Heart right ventricle (tissue), 16 donors: ENCODE measurements at regions not wholly inside any gene's neighbourhood (a gene's known extent, or its start where the extent isn't known, plus 50 kb on each side); places are given as distances from the start of the nearest gene placed in this dataset.

Source experiments
- ATAC-seq, 8 donors: fragments of 200-7000 bp; cut with Tn5 transposase; one replicate each; pipeline ENCODE4 v1.9.1; 2020; ENCODE audit warnings: mild to moderate bottlenecking in 8 of 8, moderate library complexity in 8 of 8, moderate number of reproducible peaks in 1 of 8
- DNase-seq, 2 donors: peaks; one replicate each; pipeline ENCODE4 v3.0.0-alpha.2; 2020
- H3K27ac ChIP-seq, 10 donors: fragments of 200-600 bp; sonication (generic) in 2 of 10; one replicate each; pipeline versions ENCODE4 v1.5.0 to v1.8.0; 2020 to 2022; ENCODE audit warnings: mild to moderate bottlenecking in 3 of 10
- H3K27me3 ChIP-seq, 7 donors: fragments of 200-600 bp; one replicate each; pipeline ENCODE4 v1.8.0; 2021 to 2022; ENCODE audit warnings: mild to moderate bottlenecking in 2 of 7
- H3K36me3 ChIP-seq, 9 donors: fragments of 200-600 bp; sonication (generic) in 1 of 9; one replicate each; pipeline versions ENCODE4 v1.5.0 to v1.8.0; 2020 to 2022; ENCODE audit warnings: mild to moderate bottlenecking in 2 of 9
- H3K4me1 ChIP-seq, 9 donors: fragments of 200-600 bp; sonication (generic) in 1 of 9; one replicate each; pipeline versions ENCODE4 v1.5.0 to v1.8.0; 2020 to 2022; ENCODE audit warnings: mild to moderate bottlenecking in 4 of 9
- H3K4me3 ChIP-seq, 10 donors: fragments of 200-600 bp; sonication (generic) in 2 of 10; one replicate each; pipeline versions ENCODE4 v1.5.0 to v1.8.0; 2020 to 2022; ENCODE audit warnings: mild to moderate bottlenecking in 7 of 10, moderate library complexity in 2 of 10
- H3K9me3 ChIP-seq, 11 donors: fragments of 200-600 bp in 10 of 11; sonication (generic) in 2 of 11; one replicate each; pipeline versions ENCODE4 v1.5.0 to v1.8.0; 2013 to 2022; ENCODE audit warnings: mild to moderate bottlenecking in 2 of 11, control low read depth in 1 of 11, moderate library complexity in 1 of 11
- CTCF ChIP-seq, 9 donors: fragments of 200-600 bp; sonication (generic) in 2 of 9; IDR thresholded peaks; one replicate each; pipeline versions ENCODE4 v1.5.0 to v1.8.0; 2021 to 2022; ENCODE audit warnings: antibody characterized with exemption in 9 of 9, mild to moderate bottlenecking in 5 of 9, moderate library complexity in 1 of 9
- WGBS, 2 donors: extraction: QIAGEN DNeasy Blood & Tissue Kit; methylation state at CpG; one replicate each; pipeline ENCODE4 v1.1.7; 2013; ENCODE audit warnings: inconsistent platforms in 1 of 2; 5-methylcytosine and 5-hydroxymethylcytosine counted together
- intact Hi-C, 10 donors: fragments of 100-400 bp; cut with DNase I; formaldehyde crosslinking; loops; one replicate each; pipeline versions ENCODE4 v1.11.1 to v1.14.2; 2022
- donor health status: Arrhythmogenic right ventricular cardiomyopathy.
- donor health status: ischemic (EF 13 %, LVEDD 7.1; RV severe dilation, severe dysfunction).
- donor health status: healthy with polysubstance abuse.
- donor health status: DM: no; HTN: yes; CAD: no.
- donor health status: DM: no; HTN: no; CAD: no.
- donor health status: ischemic (EF 25% LVEDD 6.9; RV normal size, moderate dysfunction).
- donor health status: ischemic (EF 25% LVEDD 5.7; RV mildly dilated, moderate dysfunction).
- donor health status: healthy.
- donor health status: DM: yes; HTN: yes; CAD: no.
- donor health status: Ischemic cardiomyopathy.
- donor health status: ischemic (EF 35%, LVEDD 5.7; RV mildly dilated, moderate dysfunction).
- donor health status: nonischemic (EF 11% LVEDD 7.7; RV severe dilation, severe dysfunction).
- donor health status: DM: yes; HTN: yes; CAD: no.
- donor health status: PGD.
- donor health status: ischemic (EF 29% LVEDD 5.4; RV normal size, mild dysfunction).
- donor health status: nonischemic (EF 23%, LVEDD 6.1; RV moderate dilation, normal function).

- Histone ChIP-seq H3K27ac (no peak overlapping the region), H3K4me3 (no peak overlapping the region), H3K4me1 (no peaks in the 10 kb centered on the region), H3K36me3 (no peaks in the 10 kb centered on the region), H3K27me3 (peaks cover 0 to 35% (median 0%) of the 10 kb centered on the region in 7 donors), H3K9me3 (no peaks in the 10 kb centered on the region)
- ATAC-seq = no peak
- WGBS, 2 donors = 77 to 90% methylated on average over 5 of the region's 5 CpGs
- TF ChIP-seq CTCF (IDR thresholded peaks at IDR 0.05) = no peak
- intact Hi-C loops = no loop called here
- no peak for DNase-seq
Measured at GRCh38 chrX:43581888-43582539, 74.1 kb upstream of the MAOA start.

- DNase-seq (no peak), ATAC-seq (no peak)
- Histone ChIP-seq H3K4me3 (no peak overlapping the region), H3K4me1 (no peaks in the 10 kb centered on the region), H3K27me3 (peaks cover 0 to 35% (median 0%) of the 10 kb centered on the region in 7 donors), H3K27ac (no peak overlapping the region), H3K36me3 (no peaks in the 10 kb centered on the region), H3K9me3 (no peaks in the 10 kb centered on the region)
- intact Hi-C loops = no loop called here
- 93 to 94% methylated on average over 1 of the region's 1 CpG for WGBS, 2 donors
- no peak for TF ChIP-seq CTCF (IDR thresholded peaks at IDR 0.05)
Measured at GRCh38 chrX:43582540-43582913, 73.6 kb upstream of the MAOA start.

- Histone ChIP-seq H3K27ac (no peak overlapping the region), H3K4me3 (no peak overlapping the region), H3K9me3 (no peaks in the 10 kb centered on the region), H3K27me3 (peaks cover 0 to 17% (median 0%) of the 10 kb centered on the region in 7 donors), H3K36me3 (no peaks in the 10 kb centered on the region), H3K4me1 (peaks cover 0 to 10% (median 4%) of the 10 kb centered on the region in 9 donors)
- 100% methylated on average over 1 of the region's 1 CpG for WGBS, 2 donors
- no peak for TF ChIP-seq CTCF (IDR thresholded peaks at IDR 0.05)
- intact Hi-C loops = no loop called here
- DNase-seq (no peak), ATAC-seq (no peak)
Measured at GRCh38 chrX:43585922-43586321, 70.2 kb upstream of the MAOA start.

GRCh38 chrX:43586830-43587229 is 69.3 kb upstream of the MAOA start:
- intact Hi-C loops = no loop called here
- no peak for ATAC-seq
- Histone ChIP-seq H3K27ac (no peak overlapping the region), H3K27me3 (peaks cover 0 to 14% (median 0%) of the 10 kb centered on the region in 7 donors), H3K36me3 (no peaks in the 10 kb centered on the region), H3K4me1 (peaks cover 0 to 10% (median 4%) of the 10 kb centered on the region in 9 donors), H3K9me3 (no peaks in the 10 kb centered on the region), H3K4me3 (no peak overlapping the region)
- no peak for TF ChIP-seq CTCF (IDR thresholded peaks at IDR 0.05)
- WGBS, 2 donors = 88 to 92% methylated on average over 2 of the region's 2 CpGs
- DNase-seq = no peak
